GM18873 (cell line): ENCODE measurements at regions not wholly inside any gene's neighbourhood (a gene's known extent, or its start where the extent isn't known, plus 50 kb on each side); places are given as distances from the start of the nearest gene placed in this dataset.
"Not testable (repeated sequence)": the region's sequence is repeated elsewhere in the genome, so short reads cannot be mapped to it uniquely, and the experiment has no call there.

Experiments used
- ATAC-seq: cut with Tn5 transposase; IDR thresholded peaks from one replicate; pipeline ENCODE4 v1.9.1; 2021; ENCODE audit warnings: mild to moderate bottlenecking, moderate library complexity, moderate number of reproducible peaks; ENCODE audit not compliant: unreplicated experiment, low FRiP score

- no peak for ATAC-seq
Measured at GRCh38 chr5:87170799-87171198, 96.9 kb upstream of the RASA1 start.

GRCh38 chr5:87182649-87183048, 85.0 kb upstream of the RASA1 start:
- no peak for ATAC-seq

- no peak for ATAC-seq
Measured at GRCh38 chr5:87183896-87184295, 83.8 kb upstream of the RASA1 start.

- ATAC-seq, result no peak
Measured at GRCh38 chr5:87184605-87185004, 83.1 kb upstream of the RASA1 start.

GRCh38 chr5:87185838-87186237, 81.8 kb upstream of the RASA1 start:
- no peak for ATAC-seq

GRCh38 chr5:87188391-87188790, 79.3 kb upstream of the RASA1 start:
- ATAC-seq, result no peak

- ATAC-seq, result no peak
Measured at GRCh38 chr5:87190041-87190440, 77.6 kb upstream of the RASA1 start.

GRCh38 chr5:87190687-87191086, 77.0 kb upstream of the RASA1 start:
- no peak for ATAC-seq

GRCh38 chr5:87191645-87192044, 76.0 kb upstream of the RASA1 start:
- no peak for ATAC-seq

GRCh38 chr5:87195104-87195591, 72.5 kb upstream of the RASA1 start:
- no peak for ATAC-seq

- ATAC-seq, result no peak
Measured at GRCh38 chr5:87195616-87196015, 72.1 kb upstream of the RASA1 start.

GRCh38 chr5:87198010-87198409, 69.7 kb upstream of the RASA1 start:
- ATAC-seq, result no peak

GRCh38 chr5:87199246-87199645, 68.4 kb upstream of the RASA1 start:
- ATAC-seq, result not testable (repeated sequence)

GRCh38 chr5:87199704-87200103, 68.0 kb upstream of the RASA1 start:
- not testable (repeated sequence) for ATAC-seq

GRCh38 chr5:87210076-87210475, 57.6 kb upstream of the RASA1 start:
- no peak for ATAC-seq

GRCh38 chr5:87210743-87211142, 56.9 kb upstream of the RASA1 start:
- no peak for ATAC-seq

- ATAC-seq, result no peak
Measured at GRCh38 chr5:87211676-87212075, 56.0 kb upstream of the RASA1 start.

GRCh38 chr5:87212183-87212582, 55.5 kb upstream of the RASA1 start:
- ATAC-seq, result not testable (repeated sequence)

- ATAC-seq, result not testable (repeated sequence)
Measured at GRCh38 chr5:87217480-87217879, 50.2 kb upstream of the RASA1 start.
